H1 (cell line): ENCODE measurements at regions not wholly inside any gene's neighbourhood (a gene's known extent, or its start where the extent isn't known, plus 50 kb on each side); places are given as distances from the start of the nearest gene placed in this dataset.

ENCODE experiments used
- CTCF ChIA-PET: fragments of 300-600 bp; sonication (Branson Sonifier 250); formaldehyde crosslinking; loops from one replicate; lab custom pipeline; 2021; ENCODE audit not compliant: partially characterized antibody; lab: Charles Lee
- POLR2A ChIA-PET: fragments of 300-600 bp; sonication (Branson Sonifier 250); formaldehyde crosslinking; loops from one replicate; lab custom pipeline; 2021; ENCODE audit warnings: inconsistent platforms; ENCODE audit not compliant: partially characterized antibody; lab: Charles Lee
- DNase-seq, 2 experiments: peaks; one replicate each; pipeline versions ENCODE4 v3.0.0 to v3.0.0-alpha.2; 2010 to 2022; ENCODE audit warnings: low spot score in 2 of 2, low read depth in 1 of 2, mixed read lengths in 1 of 2
- FAIRE-seq: peaks from 2 replicates; lab custom pipeline; 2011; peaks lifted over from hg19 to GRCh38; lab: Jason Lieb, UNC
- H2AFZ ChIP-seq: 2 replicates; pipeline ENCODE4 v1.8.1; 2012; ENCODE audit warnings: low read length, inconsistent platforms
- H2AK5ac ChIP-seq: 2 replicates; pipeline ENCODE4 v1.6.1; 2013; ENCODE audit warnings: low read depth, low read length
- H2BK120ac ChIP-seq: replicated peaks from 2 replicates; pipeline ENCODE3; 2013; ENCODE audit warnings: low read depth, low read length, inconsistent platforms
- H2BK12ac ChIP-seq: 2 replicates; pipeline ENCODE4 v1.6.1; 2013; ENCODE audit warnings: low read depth, low read length
- H2BK15ac ChIP-seq: 2 replicates; pipeline ENCODE4 v1.6.1; 2013; ENCODE audit warnings: low read length
- H2BK20ac ChIP-seq: 2 replicates; pipeline ENCODE4 v1.6.1; 2013; ENCODE audit warnings: low read length
- H2BK5ac ChIP-seq: 2 replicates; pipeline ENCODE4 v1.6.1; 2013; ENCODE audit warnings: low read depth, low read length
- H3K14ac ChIP-seq: 2 replicates; pipeline ENCODE4 v1.6.1; 2013; ENCODE audit warnings: inconsistent platforms; ENCODE audit not compliant: insufficient read length
- H3K18ac ChIP-seq: 2 replicates; pipeline ENCODE4 v1.6.1; 2013; ENCODE audit warnings: low read length; ENCODE audit errors: extremely low read depth
- H3K23ac ChIP-seq: 2 replicates; pipeline ENCODE4 v1.6.1; 2013; ENCODE audit warnings: inconsistent platforms; ENCODE audit not compliant: insufficient read length
- H3K23me2 ChIP-seq: 2 replicates; pipeline ENCODE4 v1.6.1; 2013; ENCODE audit warnings: low read depth, low read length
- H3K27ac ChIP-seq: 2 replicates; pipeline ENCODE4 v1.6.1; 2011; ENCODE audit warnings: low read depth, low read length, inconsistent platforms
- H3K27me3 ChIP-seq, 4 experiments: replicated peaks in 1 of 4; 1 replicate in 1 of 4; 2 replicates in 3 of 4; pipeline versions ENCODE4 v1.6.1 to v1.8.1; 2011 to 2013; ENCODE audit warnings: low read length in 3 of 4, mild to moderate bottlenecking in 3 of 4, inconsistent platforms in 2 of 4, mixed read lengths in 2 of 4, moderate library complexity in 1 of 4; ENCODE audit not compliant: control insufficient read depth in 3 of 4, insufficient read depth in 3 of 4; ENCODE audit errors: extremely low read depth in 1 of 4
- H3K36me3 ChIP-seq, 4 experiments: 2 replicates each; pipeline versions ENCODE4 v1.6.1 to v1.8.1; 2011 to 2013; ENCODE audit warnings: mild to moderate bottlenecking in 4 of 4, low read length in 3 of 4, moderate library complexity in 2 of 4, control low read depth in 1 of 4, inconsistent platforms in 1 of 4; ENCODE audit not compliant: insufficient read depth in 4 of 4, control insufficient read depth in 2 of 4
- H3K4ac ChIP-seq: replicated peaks from 2 replicates; pipeline ENCODE3; 2013; ENCODE audit warnings: low read length, low read depth, mixed read lengths, inconsistent platforms; ENCODE audit not compliant: insufficient read length
- H3K4me1 ChIP-seq, 4 experiments: replicated peaks in 1 of 4; 1 replicate in 1 of 4; 2 replicates in 3 of 4; pipeline versions ENCODE4 v1.6.1 to v1.8.1; 2011 to 2013; ENCODE audit warnings: low read length in 3 of 4, inconsistent platforms in 2 of 4, mixed read lengths in 1 of 4; ENCODE audit not compliant: insufficient read depth in 4 of 4, control insufficient read depth in 3 of 4
- H3K4me2 ChIP-seq, 2 experiments: 2 replicates each; pipeline versions ENCODE4 v1.6.1 to v1.8.1; 2011 to 2013; ENCODE audit warnings: low read depth in 2 of 2, low read length in 2 of 2, control low read depth in 1 of 2, inconsistent platforms in 1 of 2, mild to moderate bottlenecking in 1 of 2; ENCODE audit not compliant: insufficient read depth in 1 of 2
- H3K4me3 ChIP-seq, 4 experiments: fragments of 200-600, 300-600 bp in 1 of 4; sonication (generic), shearing (Covaris generic), sonication (Bioruptor Twin) in 1 of 4; 2 replicates each; pipeline versions ENCODE4 v1.5.1 to v1.8.1; 2011 to 2016; ENCODE audit warnings: low read length in 4 of 4, low read depth in 3 of 4, control low read depth in 2 of 4, inconsistent platforms in 2 of 4, mild to moderate bottlenecking in 2 of 4, mixed read lengths in 1 of 4, moderate library complexity in 1 of 4; ENCODE audit not compliant: insufficient read depth in 2 of 4; ENCODE audit errors: extremely low read depth in 1 of 4
- H3K56ac ChIP-seq: replicated peaks from 2 replicates; pipeline ENCODE3; 2013; ENCODE audit warnings: low read depth, mild to moderate bottlenecking, mixed read lengths, low read length, inconsistent platforms; ENCODE audit not compliant: insufficient read length
- H3K79me1 ChIP-seq: 2 replicates; pipeline ENCODE4 v1.6.1; 2013; ENCODE audit warnings: low read depth, low read length, control low read depth
- H3K79me2 ChIP-seq, 2 experiments: 2 replicates each; pipeline versions ENCODE4 v1.6.1 to v1.8.1; 2012 to 2013; ENCODE audit warnings: low read length in 2 of 2, mild to moderate bottlenecking in 2 of 2, inconsistent platforms in 1 of 2; ENCODE audit not compliant: insufficient read depth in 2 of 2, control insufficient read depth in 1 of 2
- H3K9ac ChIP-seq, 4 experiments: replicated peaks in 1 of 4; 1 replicate in 1 of 4; 2 replicates in 3 of 4; pipeline versions ENCODE4 v1.6.1 to v1.8.1; 2011 to 2013; ENCODE audit warnings: low read depth in 3 of 4, low read length in 3 of 4, control low read depth in 2 of 4, mild to moderate bottlenecking in 2 of 4, moderate library complexity in 2 of 4, inconsistent platforms in 1 of 4; ENCODE audit errors: extremely low read depth in 1 of 4
- H3K9me3 ChIP-seq, 2 experiments: 2 replicates each; pipeline versions ENCODE4 v1.6.1 to v1.8.1; 2012 to 2013; ENCODE audit warnings: mild to moderate bottlenecking in 2 of 2, moderate library complexity in 2 of 2, control low read depth in 1 of 2, inconsistent platforms in 1 of 2, low read depth in 1 of 2, low read length in 1 of 2, mixed read lengths in 1 of 2; ENCODE audit not compliant: insufficient read depth in 2 of 2
- H4K20me1 ChIP-seq, 2 experiments: replicated peaks in 1 of 2; 2 replicates each; pipeline versions ENCODE3 to v1.8.1; 2011 to 2013; ENCODE audit warnings: inconsistent platforms in 2 of 2, low read length in 2 of 2, mild to moderate bottlenecking in 1 of 2; ENCODE audit not compliant: insufficient read depth in 2 of 2, control insufficient read depth in 1 of 2
- H4K5ac ChIP-seq: 2 replicates; pipeline ENCODE4 v1.6.1; 2013; ENCODE audit warnings: low read length, low read depth, mixed read lengths, inconsistent platforms; ENCODE audit not compliant: insufficient read length
- H4K8ac ChIP-seq: 2 replicates; pipeline ENCODE4 v1.8.0; 2013; ENCODE audit warnings: mild to moderate bottlenecking, moderate library complexity, low read length, inconsistent platforms; ENCODE audit not compliant: insufficient read depth; ENCODE audit errors: extremely low read depth
- H4K91ac ChIP-seq: replicated peaks from 2 replicates; pipeline ENCODE3; 2013; ENCODE audit warnings: low read length, mixed read lengths, inconsistent platforms; ENCODE audit not compliant: insufficient read length
- EP300 ChIP-seq, 2 experiments: IDR thresholded peaks; 1 replicate in 1 of 2; 2 replicates in 1 of 2; pipeline ENCODE4 v1.6.1; 2011 to 2012; ENCODE audit warnings: low read depth in 2 of 2, low read length in 2 of 2, mild to moderate bottlenecking in 2 of 2, borderline replicate concordance in 1 of 2, inconsistent platforms in 1 of 2, moderate library complexity in 1 of 2
- POLR2AphosphoS5 ChIP-seq: IDR thresholded peaks from 2 replicates; pipeline ENCODE4 v1.6.1; 2011; ENCODE audit warnings: low read depth, low read length
- SP4 ChIP-seq: IDR thresholded peaks from 2 replicates; pipeline ENCODE4 v1.6.1; 2012; ENCODE audit warnings: low read length, inconsistent platforms
- WGBS, 2 experiments: shearing (Covaris generic) in 1 of 2; methylation state at CpG; one replicate each; pipeline versions ENCODE4 v1.1.6 to v1.1.7; 2013 to 2015; ENCODE audit warnings: low lambda C conversion rate in 2 of 2, mixed read lengths in 2 of 2, inconsistent platforms in 1 of 2, low coverage in 1 of 2, missing lambda C conversion rate in 1 of 2; ENCODE audit not compliant: insufficient replicate concordance in 2 of 2, insufficient coverage in 1 of 2, insufficient read length in 1 of 2; ENCODE audit errors: extremely low coverage in 1 of 2, missing lambda C conversion rate in 1 of 2; 5-methylcytosine and 5-hydroxymethylcytosine counted together

DNA sequence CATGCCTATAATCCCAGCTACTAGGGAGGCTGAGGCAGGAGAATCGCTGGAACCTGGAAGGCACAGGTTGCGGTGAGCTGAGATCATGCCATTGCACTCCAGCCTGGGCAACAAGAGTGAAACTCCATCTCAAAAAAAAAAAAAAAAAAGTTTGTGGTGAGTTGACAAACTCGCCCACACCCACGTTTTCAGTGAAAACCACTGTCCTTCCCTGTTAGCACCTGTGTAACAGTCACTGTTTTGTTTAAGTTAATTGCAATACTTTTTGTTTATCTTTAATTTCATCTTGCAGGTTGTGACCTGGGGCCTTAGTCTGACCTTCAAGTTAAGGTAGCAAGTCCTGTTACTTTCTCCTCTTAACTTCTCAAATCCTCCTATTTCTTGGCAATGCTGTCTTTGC is 65.5 kb upstream of the SKOR2 start:
- H2BK5ac ChIP-seq, result no peak overlapping the region
- no peak overlapping the region for H3K56ac ChIP-seq
- no peak overlapping the region for H3K23ac ChIP-seq
- no peak for DNase-seq
- H3K4me1 ChIP-seq, result no peaks in the 10 kb centered on the region
- CTCF ChIA-PET, result interaction anchor here (1.8 kb wide), 1 partner anchor 24 kb away, joined by 4 read pairs; no protein-coding TSS in a partner anchor
- H3K79me2 ChIP-seq, result no peaks in the 10 kb centered on the region
- no peak overlapping the region for H2BK20ac ChIP-seq
- H3K18ac ChIP-seq, result no peak overlapping the region
- 84% methylated on average over 4 of the region's 4 CpGs; no CpG with 5 or more reads in 1 of the 2 experiments for WGBS, 2 experiments
- H3K9ac ChIP-seq, result no peak overlapping the region
- no peak for TF ChIP-seq EP300 (IDR thresholded peaks at IDR 0.05; ENCODE audit: borderline replicate concordance in 1 of 2, low read depth in 2 of 2, low read length in 2 of 2)
- no peak for TF ChIP-seq POLR2AphosphoS5
- TF ChIP-seq SP4, result no peak
- TF ChIP-seq, all 59 proteins: peak for 0
- no peaks in the 10 kb centered on the region for H4K20me1 ChIP-seq
- no peak overlapping the region for H2BK120ac ChIP-seq
- H3K4me3 ChIP-seq, result no peak overlapping the region
- H2AFZ ChIP-seq, result no peak overlapping the region
- POLR2A ChIA-PET, result interaction anchor here (0.9 kb wide), 1 partner anchor 12 kb away, joined by 4 read pairs; no protein-coding TSS in a partner anchor
- H2AK5ac ChIP-seq, result no peak overlapping the region
- no peak overlapping the region for H4K91ac ChIP-seq
- H2BK15ac ChIP-seq, result no peak overlapping the region
- H3K36me3 ChIP-seq, result no peaks in the 10 kb centered on the region
- no peak overlapping the region for H4K8ac ChIP-seq
- no peak overlapping the region for H2BK12ac ChIP-seq
- H3K27me3 ChIP-seq, result no peaks in the 10 kb centered on the region
- no peak overlapping the region for H3K4ac ChIP-seq
- H3K79me1 ChIP-seq, result no peaks in the 10 kb centered on the region
- no peaks in the 10 kb centered on the region for H3K23me2 ChIP-seq
- no peak overlapping the region for H4K5ac ChIP-seq
- no peak overlapping the region for H3K4me2 ChIP-seq
- FAIRE-seq, result no peak
- H3K14ac ChIP-seq, result no peak overlapping the region
- no peak overlapping the region for H3K27ac ChIP-seq
- no peaks in the 10 kb centered on the region for H3K9me3 ChIP-seq
